ENCODE measurements at regions not wholly inside any gene's neighbourhood (a gene's known extent, or its start where the extent isn't known, plus 50 kb on each side); places are given as distances from the start of the nearest gene placed in this dataset.

DNA sequence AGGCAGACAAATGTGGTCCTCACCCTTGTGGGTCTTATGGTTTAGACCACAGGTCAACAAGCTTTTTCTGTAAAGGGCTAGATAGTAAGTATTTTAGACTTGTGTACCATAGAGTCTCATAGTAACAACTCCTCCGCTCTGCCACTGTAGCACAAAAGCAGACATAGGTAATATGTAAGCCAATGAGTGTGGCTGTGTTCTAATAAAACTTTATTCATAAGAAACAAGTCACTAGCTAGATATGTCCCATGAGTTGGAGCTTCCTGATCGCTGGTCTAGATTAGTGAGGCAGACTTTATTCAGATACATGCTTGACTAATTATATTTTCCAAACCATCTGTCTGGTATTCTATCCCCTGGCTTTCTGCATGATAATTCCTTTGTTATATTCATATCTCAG lies 196.4 kb upstream of the TSHZ2 start:
- no peak for DNase-seq

DNA sequence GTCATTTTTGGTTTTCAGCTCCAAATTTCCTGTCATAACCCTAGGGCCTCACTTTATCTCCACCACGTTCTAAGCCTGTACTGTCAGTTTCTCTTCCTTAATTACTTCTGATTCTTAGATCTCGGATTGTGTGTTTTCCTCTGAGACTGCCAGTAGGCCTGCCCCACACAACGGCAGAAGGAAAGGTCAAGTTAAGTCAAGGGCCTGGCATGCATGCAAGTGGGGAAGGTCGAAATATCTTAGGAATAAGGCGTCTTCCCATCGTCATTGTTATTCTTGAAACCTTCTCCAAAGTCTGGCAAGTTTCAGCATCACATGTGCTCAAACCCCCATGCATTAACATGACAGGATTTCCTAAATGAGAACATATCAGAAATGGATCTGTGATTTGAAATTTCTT lies 203.5 kb upstream of the TSHZ2 start:
- DNase-seq, result no peak

DNA sequence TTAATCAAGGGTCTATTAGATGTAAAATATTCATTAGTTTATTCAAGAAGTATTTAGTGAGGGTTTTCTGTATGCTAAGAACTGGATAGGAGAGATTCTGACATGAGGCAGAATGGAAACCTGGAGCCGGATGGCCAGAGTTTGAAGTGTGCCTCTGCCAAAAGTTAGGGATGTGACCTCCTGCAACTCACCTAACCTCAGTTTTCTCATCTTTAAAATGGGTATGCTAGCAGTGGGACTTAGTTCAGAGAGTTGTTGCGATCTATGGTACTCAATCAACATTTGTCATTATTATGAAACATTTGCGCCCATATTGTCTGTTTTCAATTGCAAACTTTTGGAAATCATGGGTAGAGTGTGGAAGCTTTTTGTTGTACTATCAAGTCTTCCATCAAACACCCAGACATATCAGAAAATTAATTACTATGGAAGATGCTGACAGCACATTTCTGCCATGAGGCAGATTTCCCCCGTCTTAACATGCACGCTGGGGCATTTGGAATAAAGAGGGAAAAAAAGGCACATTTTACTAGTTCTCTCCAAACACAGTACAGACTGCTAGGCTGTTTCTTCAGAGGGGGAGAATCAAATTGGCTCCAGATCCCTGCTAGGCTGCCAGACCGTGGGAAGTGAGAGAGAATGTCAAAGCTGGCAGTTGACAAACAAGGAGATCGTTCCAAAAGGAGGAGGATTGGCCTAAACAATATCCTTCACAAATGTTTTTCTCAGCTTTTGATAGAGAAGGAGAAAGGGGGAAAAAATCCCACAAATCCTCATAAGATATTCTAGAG lies 205.3 kb upstream of the TSHZ2 start:
- DNase-seq, result no peak

DNA sequence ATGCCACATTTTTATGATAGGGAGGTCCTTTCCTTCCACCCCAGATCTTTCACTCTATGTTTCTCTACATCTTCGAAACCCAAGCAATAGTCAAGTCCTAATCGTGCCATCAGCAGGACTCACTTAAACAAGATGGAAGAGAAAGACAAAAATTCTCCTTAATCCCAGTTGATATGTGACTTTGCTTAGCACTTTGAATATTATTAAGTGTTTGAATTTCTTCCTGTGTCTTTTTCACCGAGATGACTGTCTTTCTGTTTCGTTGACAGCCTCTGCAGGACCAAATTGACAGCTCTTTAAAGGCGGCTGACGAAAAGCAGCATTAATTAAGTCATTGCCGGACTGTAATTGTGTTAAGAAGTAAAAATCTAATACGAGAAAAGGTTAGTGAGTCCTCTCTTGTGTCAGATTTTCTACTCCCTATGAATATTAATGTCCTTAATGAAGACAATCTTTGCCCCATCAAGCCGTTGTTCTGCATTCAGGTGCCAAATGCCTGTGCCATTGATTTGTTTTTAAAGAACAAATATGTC lies 208.8 kb upstream of the TSHZ2 start:
- no peak for DNase-seq

DNA sequence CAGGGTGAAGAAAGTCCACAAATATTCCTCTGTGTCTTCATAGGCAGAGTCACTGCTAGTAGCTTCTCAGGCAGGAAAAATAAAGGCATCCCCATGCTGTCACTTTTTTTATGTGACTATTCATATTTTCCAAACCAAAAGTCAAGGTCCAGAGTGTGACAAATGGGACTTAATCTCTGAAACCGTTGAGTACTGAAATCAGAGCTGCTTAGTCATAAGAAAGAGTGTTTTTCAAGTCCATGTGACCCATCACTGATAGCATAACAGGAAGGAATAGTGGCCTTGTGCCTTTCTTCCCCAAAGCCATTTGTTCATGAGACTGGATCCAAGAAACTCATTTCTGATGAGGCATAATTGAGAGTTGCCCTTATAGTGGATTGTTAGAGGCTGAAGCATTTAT lies 210.3 kb upstream of the TSHZ2 start:
- DNase-seq, result no peak

DNA sequence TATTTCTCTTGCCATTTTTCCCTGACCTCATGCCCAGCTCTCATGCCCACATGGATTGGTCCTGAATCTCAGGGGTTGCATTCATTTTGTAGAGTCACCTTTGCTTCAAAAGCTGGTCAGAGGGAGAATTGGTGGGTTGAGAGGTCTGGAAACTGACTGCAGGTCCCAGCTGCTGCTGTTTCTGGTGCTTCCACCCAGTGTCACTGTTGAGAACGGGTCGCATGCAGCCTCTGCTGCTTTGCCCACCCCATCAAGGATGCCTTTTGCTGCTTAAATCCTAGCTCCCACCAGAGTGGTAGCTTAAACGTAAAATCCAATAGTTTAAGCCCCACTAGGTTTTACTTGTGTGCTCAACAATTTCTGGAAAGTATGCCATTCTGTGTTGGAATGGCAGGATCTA lies 211.4 kb upstream of the TSHZ2 start:
- DNase-seq, result no peak

DNA sequence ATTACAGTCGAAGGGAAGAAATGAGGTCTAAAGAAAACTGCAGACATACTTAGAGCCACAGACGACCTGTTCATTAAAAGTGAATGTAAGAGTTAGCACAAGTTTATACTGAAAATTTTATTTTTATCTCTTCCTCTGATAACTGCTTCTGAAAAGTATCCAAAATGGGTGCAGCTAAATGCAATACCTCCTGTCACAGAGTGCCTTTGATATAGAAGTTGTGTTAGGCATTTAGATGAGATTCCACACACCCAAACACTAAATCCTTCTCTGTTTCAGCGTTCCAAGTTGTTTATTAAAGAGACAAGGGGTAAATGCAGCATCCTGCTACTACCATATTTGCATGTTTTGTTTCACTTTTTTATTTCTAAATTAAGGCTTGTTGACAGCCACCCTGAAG lies 214.7 kb upstream of the TSHZ2 start:
- no peak for DNase-seq

DNA sequence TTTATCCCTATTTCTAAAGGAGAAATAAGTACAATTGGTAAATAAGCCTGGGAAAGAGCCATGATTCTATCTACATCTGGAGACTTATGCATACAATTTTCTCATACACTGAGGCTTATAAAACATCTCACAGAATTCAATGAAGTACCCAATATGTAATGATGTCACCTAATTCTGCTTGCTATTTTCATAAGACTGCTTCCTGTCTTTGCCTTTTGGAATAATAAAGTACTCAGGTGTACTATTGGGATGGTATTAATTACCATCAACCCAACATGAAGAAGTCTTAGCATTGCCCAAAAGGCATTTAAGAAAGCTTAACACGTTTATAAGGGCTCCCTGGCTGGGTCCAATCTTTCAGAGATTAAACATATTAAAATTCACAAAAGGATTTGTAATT lies 216.4 kb upstream of the TSHZ2 start:
- no peak for DNase-seq

DNA sequence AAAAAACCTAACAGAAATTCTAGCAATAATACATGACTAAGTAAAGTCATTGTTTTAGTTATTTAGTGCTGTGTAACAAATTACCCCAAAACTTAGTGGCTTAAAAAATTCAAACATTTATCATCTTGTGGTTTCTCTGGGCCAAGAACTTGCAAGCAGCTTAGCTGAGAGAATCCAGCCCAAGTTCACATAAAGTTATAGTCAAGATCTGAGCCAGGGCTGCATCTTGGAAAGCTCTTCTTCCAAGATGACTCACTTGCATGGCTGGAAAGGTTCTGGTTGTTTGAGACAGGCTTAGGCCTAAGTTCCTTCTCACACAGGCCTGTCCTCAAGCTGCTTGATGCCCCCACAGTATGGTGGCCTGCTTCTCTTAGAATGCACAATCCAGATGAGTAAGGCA lies 217.8 kb upstream of the TSHZ2 start:
- no peak for DNase-seq

DNA sequence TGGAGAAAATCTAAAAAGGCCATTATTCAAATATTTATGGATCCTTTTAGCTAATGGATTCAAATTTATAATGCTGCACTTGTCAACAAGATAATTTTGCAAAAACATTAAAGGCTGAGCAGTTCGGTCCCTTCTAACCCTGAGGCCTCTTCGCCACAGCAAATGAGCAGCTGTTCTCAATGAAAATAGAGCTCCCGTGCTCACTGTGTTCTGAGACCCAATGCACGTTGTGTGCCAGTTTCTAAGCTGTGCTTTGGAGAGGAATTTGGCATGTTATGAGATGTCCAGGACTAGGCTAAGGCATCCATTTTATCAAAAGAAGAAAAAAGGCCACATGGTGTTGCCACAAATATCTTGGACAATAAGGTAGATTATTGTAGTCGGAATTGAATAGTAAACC lies 220.1 kb upstream of the TSHZ2 start:
- no peak for DNase-seq

DNA sequence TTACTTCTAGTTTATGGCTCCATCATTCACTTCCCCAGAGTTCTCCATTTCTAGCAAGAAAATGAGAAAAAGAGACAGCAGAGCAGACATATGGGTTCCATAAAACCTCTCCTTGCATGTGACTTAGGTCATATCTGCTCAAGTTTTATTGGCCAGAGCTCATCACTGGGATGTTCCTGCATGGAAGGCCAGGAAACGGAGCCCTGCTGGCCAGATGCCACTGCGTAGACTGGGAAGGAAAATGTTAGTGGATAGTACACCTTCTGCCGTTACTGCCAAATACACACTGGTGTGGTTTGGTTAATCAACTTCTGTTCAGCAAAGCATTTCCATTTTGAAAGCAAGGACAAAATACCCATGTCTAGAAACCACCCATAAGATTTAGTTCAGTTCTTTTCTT lies 220.6 kb upstream of the TSHZ2 start:
- no peak for DNase-seq

DNA sequence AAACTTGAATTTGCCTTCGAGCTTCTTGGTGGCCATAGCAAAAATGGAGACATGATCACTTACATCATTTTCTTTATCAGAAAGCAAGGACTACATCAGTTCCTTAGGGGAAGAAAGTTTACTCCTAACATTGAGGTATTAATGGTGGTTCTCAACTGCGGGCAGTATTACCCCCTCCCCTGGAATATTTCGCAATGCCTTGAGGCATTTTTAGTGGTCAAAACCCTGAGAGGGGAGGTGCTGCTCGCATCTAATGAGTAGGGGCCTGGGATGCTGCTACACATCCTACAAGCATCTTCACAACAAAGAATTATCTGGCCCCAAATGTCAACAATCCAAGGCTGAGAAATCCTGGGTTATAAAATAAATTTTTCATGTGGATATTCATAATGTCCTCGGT lies 222.2 kb upstream of the TSHZ2 start:
- no peak for DNase-seq

DNA sequence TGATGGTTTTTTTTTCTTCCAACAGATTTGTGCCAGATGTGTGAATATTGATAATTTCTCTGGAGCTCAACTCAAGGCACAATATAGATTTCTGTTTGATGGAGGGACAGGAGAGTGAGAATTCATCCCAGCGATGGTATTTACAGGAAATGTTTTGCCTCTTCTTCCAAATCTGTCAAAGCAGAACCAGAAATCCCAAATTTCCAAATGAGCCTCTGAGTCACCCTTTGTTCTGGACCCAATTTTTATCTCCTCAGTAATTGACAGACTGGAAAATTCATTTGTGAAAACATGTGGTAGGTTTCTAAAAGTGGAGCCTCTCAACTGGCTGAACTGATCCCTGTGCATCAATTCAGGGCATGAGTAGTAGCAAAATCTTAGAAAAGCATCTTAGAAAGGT lies 223.2 kb upstream of the TSHZ2 start:
- DNase-seq, result no peak

DNA sequence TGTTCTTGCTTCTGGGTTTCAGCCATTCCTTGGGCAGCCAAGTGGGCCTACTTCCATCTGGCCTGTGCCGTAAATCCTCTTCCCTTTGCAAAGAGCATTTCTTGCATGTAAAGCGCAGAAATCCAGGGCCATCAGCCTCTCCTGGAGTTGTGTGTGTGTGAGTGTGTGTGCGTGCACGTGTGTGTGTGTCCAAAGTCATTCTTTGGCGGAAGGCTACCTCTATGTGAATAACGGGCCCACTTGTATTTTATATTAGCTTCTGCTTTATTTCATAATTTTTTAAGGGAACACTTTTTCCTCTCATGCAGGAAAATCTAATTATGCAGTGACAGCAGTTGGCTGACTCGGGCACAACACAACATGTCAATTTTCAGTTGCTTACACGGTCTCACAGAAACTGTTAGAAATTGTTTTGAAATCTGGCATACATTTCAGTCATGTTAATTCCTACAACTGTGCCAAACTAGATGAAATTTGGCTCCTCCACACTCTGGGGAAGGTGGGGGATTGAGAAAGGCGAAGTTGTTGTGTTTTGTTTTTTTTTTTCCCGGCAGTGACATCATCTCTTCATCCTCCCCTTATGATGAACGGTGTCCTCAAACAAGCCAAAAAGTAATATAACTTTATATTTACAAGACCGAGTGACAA lies 223.7 kb upstream of the TSHZ2 start:
- peak; percentile 80 for DNase-seq

DNA sequence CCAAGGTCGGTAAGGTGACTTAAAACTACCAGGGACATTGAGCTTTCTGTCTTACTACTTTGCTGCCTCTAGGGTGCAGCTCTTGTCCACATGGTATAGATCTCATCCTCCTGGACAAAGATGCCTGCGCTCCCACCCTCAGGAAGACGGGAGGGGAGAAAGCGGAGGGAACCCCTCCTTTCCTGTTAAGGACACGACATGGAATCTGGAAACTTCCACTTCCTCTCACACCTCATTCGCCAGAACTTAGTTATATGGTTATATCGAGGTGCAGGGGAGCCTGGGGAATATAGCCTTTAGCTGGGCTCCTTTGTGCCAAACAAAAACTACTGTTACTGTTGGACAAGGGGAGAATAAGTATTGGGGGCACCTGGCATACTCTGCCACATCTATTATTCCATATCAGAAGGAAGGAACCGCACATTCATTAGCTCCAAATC lies 224.3 kb upstream of the TSHZ2 start:
- DNase-seq, result peak; percentile 80

DNA sequence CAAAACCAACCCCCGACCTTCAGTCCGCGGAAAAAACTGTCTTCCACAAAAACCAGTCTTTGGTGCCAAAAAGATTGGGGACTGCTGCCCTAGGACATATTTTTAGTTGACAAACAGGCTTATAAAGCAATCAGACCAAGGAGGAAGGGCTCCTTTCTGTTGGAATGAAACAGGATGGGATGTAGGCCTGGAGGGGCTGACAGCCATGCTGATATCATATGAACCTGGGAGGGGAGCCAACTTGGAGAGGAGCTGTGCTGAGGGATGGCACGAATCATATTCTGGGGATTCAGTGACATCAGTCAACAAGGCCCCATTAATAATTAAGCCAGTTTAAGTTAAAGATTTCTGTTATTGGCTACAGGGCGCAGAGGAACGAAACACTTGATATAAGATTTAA lies 225.4 kb upstream of the TSHZ2 start:
- DNase-seq, result no peak

DNA sequence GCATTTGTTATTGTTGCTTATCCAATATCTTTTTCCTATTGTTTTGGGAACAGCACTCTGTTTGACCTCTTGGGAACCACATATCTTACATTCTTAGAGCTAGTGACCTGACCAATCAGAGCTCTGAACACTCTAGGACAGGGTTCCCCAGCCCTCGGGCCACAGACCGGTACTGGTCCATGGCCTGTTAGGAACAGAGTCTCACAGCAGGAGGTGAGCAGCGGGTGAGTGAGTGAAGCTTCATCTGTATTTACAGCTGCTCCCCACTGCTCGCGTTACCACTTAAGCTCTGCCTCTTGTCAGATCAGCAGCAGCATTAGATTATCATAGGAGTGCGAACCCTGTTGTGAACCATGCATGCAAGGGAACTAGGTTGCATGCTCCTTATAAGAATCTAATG lies 226.0 kb upstream of the TSHZ2 start:
- no peak for DNase-seq

DNA sequence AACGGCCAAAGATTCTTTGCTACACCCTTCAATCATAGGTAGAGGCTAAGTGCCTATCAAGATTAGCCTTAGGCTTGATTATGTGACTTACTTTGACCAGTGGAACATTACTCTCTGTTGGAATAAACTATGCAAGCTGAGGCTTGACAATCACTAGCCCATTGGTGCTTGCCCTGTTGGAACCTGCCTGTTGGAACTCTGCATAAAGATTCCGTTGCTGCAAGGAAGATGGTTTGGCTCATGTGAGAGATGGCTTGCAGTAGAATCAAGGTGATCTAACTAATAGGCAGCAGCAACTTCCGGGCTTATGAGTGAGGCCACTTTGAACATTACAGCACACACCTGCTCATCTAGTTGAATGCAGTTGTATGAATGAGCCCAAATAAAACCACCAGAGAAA lies 227.7 kb upstream of the TSHZ2 start:
- DNase-seq, result no peak

DNA sequence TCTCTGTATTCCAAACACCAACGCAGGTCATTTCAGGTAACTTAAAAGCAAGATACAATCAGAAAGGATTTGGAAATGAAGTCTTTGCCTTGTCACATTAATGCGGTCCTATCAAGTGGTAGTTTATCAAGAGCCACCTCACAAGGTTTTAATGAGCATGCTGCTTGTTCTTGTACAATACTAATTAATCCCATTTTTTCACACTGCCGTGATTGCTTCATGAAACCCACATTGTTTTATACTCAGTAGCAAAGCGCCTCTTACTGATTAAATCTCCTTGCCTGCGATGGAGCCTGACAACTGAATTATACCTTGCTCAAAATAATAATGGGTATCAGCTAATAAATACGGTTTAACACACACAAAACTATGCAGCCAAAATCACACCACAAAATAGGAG lies 234.1 kb upstream of the TSHZ2 start:
- no peak for DNase-seq

DNA sequence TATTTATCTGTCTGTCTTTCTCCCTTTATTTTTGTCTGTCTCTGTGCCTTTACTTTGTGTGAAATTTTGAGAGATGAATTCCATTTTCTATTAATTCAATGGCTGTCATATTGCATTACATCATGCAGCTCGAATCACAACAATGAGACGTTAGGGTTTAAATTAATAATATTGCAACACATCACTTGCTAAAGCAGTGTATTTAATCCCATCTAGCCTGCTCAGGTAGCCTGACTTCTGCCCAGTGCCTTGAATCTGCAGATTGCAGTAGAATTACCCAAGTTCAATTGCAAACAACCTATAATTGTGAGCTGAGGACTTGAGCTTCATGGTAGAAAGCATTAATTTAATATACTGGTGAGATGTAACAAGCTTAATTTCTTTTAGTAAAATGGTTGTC lies 235.7 kb upstream of the TSHZ2 start:
- no peak for DNase-seq

DNA sequence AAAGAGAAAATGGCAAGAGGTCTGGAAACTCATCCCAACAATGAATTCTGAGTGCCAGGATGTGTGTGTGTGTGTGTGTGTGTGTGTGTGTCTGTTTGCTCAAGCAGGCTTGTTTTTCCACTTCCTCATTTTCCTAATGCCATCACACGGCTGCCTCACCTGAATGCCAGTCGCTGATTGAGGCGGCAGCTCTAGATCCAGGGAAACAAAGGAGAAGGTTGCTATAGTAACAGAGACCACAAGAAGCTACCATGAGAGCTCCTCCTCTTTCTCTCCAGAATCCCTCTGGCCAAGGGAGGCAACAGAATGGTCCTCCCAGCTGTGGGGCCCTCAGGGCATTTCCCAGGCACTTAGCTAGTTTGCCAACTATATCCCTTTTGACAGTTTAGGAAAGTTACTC lies 241.1 kb upstream of the TSHZ2 start:
- DNase-seq, result no peak

DNA sequence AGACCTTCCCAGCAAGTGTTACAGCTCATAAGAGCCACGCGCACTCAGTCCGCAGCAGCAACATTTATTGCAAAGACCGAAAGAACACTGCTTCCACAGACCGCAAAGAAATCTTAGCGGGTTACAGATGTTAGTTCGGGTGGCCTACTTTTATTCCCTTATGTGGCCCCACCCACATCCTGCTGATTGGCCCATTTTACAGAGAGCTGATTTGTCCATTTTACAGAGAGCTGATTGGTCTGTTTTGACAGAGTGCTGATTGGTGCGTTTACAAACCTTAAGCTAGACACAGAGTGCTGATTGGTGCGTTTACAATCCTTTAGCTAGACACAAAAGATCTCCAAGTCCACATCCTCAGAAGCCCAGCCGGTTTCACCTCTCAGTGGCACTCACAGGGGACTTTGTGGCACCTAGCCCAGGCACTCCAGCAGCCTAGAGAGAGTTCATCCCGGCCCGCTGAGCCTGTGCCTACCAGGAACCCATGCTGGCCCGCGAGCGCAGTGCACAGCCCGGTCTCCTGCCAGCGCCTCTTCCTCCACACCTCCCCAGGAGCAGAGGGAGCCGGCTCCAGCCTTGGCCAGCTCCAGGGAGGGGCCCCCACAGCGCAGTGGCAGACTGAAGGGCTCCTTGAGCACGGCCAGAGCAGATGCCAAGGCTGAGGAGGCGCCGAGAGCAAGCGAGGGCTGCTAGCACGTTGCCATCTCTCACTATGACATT lies 244.3 kb upstream of the TSHZ2 start:
- no peak for DNase-seq

DNA sequence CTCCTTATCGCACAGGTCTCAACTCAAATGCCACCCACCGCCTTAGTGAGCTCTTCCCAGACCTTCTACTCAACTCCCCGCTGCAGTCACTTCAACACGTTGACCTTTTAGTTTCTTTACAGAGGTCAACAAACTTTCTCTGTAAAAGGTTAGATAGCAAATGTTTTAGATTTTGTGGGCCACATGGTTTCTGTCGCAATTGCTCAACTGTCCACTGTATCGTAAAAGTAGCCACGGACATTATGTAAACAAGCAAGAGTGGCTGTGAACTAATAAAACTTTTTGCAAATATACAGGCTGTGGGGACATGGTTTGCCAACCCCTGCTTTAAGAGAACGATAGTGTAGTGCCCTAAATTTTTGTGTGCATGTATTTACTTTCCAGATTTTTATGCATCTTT lies 247.6 kb upstream of the TSHZ2 start:
- no peak for DNase-seq
